NCI-H345 (cell line): ENCODE measurements at regions not wholly inside any gene's neighbourhood (a gene's known extent, or its start where the extent isn't known, plus 50 kb on each side); places are given as distances from the start of the nearest gene placed in this dataset.

Experiments used
- DNase-seq: peaks from one replicate; lab custom pipeline; 2025; lab: John Stamatoyannopoulos, UW

DNA sequence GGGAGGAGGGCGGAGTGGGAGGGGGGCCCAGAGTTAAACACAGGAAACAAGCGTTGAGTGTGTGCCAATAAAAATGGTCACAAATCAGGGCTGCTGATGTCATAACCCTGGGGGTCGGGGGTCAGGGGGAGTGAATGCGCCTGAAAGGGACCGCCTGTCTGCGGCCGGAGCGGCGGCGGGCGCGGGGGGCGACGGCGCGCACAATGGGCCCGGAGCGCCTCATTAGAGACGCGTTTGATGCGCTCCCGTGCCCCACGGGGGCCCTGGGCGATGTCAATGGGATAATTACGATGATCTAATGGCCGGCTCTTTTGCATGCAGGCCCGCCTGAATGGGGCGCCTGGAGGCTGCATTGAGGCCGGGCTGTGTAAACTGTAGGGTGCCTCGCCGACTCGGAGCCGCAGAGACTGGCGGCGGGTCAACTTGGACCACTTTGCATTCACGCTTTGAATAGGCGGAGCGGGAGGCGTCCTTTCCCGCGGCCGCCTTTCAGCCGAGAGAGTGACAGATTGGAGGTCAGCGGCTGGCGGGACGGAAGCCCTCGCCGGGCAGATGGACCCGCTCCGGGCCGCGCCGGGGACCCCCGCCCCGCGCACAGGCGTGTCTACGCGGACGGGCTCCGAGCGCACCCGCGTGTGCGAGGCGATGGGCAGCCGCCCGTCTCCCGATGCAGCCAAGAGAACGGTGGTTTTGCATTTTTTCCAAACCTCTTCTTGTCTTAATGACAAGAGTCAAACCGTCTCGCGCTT is 296.1 kb downstream of the TFAP2C start:
- peak; percentile 57 for DNase-seq

DNA sequence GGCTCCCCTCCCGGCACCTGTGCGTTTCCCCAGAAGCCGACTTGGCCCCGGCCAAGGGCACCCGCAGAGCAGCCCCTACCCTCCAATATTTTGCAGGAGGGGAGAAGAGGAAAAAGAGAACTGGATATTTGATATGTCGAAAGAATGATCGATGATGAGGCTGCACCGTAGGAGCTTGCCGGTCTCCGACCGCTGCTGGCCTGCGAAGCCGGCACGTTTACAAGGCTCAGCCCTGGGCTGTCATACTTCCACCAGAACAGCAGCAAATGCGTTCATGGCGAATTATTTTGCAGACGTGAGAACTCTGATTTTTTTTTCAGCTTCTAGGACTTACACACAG is 296.7 kb downstream of the TFAP2C start:
- DNase-seq = peak; percentile 42

DNA sequence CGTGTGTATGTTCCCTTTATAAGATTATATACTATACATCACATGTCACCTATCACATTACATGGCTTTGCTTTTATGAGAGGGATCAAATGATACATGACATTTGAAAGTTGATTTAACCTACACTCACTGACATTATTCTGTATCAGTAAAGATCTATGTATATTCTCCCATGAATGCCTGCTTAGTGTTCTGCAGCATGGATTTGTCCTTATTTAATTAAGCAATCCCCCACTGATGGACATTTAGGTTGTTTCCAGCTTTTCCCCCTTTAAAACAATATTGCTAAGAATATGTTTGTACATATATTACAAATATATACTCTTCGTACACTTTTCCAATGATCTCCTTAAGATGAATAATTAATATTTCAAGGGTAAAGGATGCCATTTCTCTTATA is 297.4 kb downstream of the TFAP2C start:
- no peak for DNase-seq

DNA sequence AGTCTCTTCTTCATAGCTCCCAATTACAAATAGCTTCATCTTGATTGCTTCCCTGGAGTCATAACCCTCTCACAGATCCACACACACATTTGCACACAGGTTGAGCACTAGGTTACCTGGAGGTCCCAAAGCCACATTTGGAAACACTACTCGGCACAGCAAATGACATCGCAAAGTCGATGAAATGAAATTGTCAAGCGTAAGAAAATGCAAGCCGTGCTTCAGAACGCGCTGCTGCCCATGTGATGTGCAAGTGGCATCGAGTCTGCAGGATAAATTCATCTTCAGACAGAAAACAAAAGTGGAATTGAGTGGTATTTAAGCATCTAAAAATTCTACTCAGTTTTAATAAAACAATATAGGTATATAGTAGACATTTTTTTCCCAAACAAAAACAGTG is 298.0 kb downstream of the TFAP2C start:
- no peak for DNase-seq

DNA sequence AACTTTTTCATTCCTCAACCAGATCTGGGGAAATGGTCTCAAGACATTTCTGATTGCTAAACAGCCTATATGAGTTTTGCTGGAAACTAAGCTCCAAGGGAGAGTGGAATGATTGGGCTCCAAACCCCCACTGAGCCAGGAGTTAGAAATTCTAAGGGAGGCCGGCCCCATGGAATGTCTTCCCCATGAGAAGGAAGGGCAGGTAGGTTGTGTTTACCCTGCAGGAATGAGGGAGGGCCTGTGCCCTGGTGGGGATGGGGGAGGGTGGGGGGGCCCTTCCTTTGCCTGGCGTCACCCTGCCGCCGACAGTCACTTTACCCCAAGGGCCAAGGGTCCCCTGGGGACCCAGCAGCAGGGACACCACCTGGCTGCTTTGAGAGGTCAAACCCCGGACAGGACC is 298.9 kb downstream of the TFAP2C start:
- DNase-seq = no peak

DNA sequence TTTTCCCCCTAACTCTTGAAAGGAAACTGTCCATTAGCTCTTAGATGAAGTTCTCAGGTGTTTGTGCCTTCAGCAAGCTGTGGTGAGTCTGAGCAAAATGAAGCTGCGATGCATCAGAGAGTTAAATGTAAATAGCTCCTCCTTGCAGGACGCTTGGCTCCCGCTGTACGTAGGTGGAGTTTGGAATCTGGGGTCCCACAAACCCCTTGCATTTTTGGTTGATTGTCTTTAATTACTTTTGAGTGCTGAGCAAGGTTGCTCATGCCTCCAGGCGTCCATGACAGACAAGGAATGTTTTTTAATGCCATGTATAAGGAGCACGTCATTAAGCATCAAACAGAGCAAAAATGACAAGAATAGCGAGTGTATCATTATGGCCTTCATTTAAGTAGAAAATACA is 300.5 kb downstream of the TFAP2C start:
- DNase-seq = no peak

DNA sequence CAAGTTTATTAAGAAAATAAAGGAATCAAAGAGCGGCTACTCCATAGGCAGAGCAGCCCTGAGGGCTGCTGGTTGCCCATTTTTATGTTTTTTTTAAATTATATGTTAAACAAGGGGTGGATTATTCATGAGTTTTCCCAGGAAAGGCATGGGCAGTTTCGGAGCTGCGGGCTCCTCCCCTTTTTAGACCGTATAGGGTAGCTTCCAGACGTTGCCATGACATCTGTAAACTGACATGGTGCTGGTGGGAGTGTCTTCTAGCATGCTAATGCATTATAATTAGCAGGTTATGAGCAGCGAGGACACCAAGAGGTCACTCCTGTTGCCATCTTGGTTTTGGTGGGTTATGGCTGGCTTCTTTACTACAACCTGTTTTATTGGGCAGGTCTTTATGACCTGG is 301.8 kb downstream of the TFAP2C start:
- no peak for DNase-seq

DNA sequence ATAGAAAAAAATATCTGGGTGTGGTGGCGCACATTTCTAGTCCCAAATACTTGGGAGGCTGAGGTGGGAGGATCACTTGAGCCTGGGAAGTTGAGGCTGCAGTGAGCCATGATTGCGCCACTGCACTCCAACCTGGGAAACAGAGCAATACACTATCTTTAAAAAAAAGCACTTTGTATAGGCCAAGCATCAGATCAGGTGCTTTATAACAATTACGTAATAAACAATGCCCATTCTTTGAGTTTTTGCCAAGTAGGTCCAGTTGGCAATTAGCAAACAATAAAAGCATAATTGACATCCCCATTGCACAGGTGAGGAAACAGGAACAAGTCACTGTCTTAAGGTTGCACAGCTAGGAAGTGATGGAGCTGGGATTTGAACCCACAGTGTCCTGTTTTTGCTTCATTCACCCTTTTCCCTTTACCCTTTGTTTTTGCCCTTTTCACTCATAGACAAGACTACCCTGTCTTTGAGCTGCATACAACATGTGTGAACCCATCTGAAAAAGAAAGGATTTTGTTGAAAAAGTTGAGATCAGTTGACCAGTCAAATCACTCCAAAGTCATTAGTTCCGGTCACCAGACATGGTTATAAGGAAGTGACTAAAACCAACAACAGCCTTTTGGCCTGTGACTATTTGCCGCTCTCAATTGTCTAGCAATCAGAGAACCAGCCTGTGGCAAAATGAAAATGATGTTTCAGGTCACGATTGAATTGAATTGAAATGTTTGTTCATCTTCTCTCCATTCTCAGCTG is 303.6 kb downstream of the TFAP2C start:
- DNase-seq = no peak

DNA sequence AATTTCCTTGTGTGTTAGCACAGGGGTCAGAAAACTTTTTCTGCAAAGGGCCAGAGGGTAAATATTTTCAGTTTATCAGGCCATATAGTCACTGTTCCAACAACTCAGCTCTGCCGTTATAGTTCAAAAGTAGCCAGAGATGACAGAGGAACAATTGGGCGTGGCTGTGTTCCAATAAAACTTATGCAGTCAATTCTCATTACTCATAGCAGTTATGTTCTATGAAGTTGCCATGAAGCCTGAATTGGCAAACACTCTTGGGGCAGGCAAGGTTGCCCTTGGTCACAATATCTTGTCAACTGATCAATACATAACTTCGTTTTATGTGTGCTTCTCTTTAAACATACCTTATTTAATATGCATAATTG is 304.2 kb downstream of the TFAP2C start:
- no peak for DNase-seq

DNA sequence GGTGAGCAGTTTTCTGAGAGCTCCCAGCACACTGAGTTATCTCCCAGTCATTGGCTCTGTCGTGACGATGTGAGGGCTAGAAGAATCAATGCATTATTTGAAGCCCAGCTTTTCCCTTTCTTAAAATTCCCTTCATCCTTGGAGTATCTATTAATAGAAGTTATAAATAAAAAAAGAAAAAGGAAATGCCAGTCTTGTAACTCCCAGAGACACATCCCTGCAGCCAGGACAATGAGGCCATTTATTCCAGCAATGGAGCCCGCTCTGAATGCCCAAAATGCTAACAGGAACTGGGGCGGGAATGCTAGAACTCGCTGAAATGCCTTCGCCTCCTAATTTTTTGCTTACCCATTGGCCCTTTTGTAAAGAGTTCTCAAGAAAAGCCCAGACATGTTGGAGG is 305.8 kb downstream of the TFAP2C start:
- DNase-seq = no peak

DNA sequence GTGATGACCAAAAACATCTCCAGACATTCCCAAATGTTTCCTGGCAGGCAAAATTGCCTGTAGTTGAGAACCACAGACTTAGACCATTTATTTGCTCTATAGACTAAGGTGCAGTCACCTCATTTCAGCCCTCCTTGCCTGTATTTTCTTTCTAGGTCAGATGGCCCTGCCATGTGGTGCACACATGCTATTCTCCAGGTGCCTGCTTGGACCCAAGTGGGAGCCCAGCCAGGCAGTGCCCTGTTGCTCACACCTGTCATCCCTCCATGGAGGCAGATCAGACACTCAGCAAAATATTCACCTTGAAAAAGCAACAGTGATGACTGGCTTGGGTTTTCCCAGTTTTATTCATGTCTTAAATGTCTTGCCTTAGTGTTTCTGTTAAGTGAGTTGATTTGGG is 311.4 kb downstream of the TFAP2C start:
- DNase-seq = no peak

DNA sequence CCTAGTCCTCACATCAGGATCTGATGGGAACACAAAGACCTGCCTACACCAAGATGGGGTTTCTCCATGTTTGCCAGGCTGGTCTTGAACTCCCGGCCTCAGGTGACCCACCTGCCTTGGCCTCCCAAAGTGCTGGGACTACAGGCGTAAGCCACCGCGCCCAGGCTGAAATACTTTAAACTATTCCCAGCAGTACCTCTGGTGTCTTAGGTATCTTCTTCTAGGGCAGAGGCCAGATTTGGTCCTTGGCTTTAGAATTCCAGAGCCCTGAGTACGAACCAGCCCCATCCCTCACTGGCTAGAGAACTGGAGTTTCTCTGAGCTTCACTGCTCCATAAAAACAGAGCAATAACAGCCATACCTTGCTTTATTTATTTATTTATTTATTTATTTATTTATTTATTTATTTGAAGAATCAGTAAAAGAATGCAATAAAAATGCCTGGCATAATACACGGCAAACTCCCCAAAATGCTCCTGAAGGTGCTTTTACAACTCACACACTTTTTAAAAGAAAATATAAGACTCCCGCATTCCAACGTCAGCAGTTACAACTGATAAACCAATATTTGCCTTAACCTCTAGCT is 312.1 kb downstream of the TFAP2C start:
- DNase-seq = no peak

DNA sequence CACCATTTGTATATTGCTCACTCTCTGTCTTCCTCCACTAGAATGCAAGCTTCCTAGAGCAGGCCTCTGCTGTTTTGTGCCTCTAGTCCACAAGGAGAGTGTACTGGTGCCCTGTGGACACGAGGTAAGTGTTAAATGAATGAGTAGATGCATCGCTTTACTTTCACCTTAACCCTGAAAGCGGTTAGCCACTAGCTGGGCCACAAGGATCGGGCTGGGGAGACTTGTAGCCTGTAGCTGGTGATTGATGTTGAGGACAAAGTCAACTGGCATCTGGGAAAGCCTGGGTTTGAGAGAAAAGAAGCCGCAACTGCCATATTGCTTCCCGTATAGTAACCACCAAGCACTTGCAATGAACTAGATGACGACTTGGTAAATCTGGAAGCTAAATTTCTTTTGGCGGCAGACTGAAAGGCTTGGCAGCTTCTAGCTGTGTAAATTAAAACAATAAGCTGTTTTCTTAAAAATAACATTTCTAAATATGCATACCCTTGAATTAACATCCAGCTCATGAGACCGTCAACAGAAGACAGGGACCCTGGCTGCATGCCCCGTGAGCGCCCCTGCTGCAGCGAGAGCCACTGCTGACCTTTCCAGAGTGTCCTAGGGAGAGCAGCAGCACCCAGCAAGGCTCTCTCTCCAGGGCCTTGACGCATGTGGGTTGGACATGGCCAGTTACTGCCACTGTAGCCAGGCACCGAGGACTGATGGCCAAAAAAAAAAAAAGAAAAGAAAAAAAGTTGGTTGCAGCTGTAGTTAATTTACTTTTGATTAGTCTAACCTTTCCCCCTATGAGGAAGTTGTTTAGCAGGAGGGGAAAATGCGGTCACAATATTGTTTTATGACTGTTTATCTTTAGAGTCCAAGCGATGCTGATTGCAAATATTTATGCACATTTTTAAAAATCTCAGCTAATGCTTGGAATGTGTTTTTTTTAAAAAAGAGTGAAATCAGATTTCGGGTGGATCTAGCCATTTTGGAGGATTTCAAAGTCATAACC is 315.1 kb downstream of the TFAP2C start:
- no peak for DNase-seq

DNA sequence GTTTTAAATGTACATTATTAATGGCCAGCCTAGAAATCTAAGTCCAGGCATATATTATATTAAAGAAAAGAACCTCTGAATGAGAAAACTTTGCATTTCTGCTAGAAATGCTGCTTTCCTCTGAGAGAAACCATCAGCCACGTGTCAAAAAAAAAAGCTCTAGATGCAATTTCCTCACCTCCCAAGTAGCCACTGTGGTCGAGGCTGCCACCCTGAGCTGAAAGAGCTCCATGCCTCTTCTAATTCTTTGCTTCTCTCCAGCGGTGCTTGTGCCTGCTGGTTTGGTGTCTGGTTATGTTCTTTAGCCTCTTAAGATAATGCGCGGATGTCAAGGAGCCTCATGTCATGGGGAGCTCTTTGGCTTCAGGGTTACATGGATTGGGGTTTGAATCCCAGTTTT is 316.0 kb downstream of the TFAP2C start:
- no peak for DNase-seq

DNA sequence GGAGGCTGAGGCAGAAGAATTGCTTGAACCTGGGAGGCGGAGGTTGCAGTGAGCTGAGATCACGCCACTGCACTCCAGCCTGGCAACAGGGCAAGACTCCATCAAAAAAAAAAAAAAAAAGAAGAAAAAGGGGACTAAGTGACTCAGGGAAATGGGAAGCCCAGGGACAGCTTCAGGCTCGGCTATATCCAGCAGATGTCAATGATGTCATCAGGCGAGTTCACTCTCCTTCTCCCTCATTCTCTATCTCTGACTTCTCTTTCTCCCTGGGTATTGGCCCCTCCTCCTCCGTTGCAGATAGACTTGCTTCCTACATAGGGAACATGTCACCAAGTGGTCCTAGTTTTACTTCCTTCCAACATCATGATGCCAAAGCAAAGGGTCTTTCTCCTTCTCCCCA is 316.8 kb downstream of the TFAP2C start:
- no peak for DNase-seq

DNA sequence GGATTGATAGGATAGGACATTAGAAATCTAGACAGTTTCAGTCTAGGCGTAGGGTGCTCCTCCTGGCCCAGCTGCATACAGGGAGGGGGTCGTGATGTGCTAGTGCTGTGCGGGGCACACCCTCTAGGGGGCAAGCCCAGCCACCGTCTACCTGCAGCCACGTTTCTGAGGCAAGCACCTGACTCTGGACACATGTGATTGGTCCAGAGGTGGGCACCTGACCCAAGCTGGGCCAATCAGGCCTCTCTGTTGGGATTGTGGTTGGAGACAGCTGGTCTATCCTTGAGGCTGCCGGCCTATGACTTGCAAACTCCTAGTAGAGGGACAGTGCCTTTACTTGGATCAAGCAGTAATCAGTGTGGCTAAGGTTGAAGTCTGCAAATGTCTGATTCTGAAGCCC is 317.1 kb downstream of the BMP7 start:
- no peak for DNase-seq

DNA sequence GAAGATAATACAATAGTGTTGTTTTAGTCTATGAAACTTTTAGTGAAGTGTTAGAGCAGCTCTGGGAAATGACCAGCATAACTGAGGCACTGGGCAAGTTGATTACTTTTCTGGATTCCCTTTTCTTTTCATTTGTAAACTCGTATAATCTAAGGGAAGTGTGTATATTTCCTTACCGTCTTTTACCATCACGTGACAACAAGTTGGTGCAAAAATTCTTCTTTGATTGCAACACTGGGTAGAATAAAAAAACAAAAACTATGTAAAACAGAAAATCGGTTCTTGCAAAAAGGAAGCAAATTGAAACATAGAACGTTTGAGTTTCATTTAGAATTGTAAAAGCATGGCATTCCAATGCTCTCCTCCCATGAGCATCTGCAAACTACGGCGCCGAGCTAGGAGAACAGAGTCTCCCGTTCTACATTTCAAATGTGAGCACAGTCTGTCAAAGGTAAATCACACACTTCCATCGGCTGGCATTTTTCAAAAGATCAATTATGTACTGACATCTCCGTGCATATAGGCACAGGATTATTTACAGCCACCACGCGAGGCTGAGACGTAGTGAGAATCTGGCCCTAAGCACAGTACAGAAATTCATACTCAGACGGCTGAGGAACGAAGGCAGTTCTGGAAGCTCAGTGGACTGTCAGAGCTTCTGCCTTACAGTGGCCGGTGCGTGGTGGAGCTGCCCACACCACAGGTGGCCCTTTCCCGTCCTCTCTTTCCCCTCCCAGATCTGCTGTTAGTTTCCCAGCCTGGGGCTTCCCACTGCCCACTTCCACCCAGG is 314.0 kb downstream of the BMP7 start:
- DNase-seq = no peak

DNA sequence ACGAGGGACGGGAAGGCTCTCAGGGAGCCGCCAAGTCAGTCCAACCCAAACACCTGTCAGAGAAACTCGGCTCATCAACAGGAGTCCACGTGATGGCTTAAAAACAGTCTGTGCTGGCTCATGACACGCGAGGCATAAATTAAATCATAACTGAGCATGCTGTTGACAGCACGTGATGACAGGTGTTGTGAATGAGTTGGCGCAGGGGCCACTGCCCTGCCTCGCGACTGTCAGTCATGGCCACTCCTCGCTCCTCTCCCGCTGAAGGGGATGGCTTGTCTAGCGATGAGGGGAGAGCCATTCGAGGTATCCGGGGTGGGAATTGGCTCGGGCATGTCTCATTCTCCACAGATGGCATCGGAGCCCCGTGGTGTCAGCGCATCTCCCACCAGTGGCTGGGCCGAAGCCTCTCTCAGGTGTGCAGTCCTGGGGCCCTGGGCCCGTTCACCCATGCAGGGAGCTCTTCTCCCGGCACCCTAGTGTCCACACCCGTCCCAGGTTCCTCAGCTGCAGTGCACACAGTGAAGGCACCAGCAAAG is 313.3 kb downstream of the BMP7 start:
- no peak for DNase-seq

DNA sequence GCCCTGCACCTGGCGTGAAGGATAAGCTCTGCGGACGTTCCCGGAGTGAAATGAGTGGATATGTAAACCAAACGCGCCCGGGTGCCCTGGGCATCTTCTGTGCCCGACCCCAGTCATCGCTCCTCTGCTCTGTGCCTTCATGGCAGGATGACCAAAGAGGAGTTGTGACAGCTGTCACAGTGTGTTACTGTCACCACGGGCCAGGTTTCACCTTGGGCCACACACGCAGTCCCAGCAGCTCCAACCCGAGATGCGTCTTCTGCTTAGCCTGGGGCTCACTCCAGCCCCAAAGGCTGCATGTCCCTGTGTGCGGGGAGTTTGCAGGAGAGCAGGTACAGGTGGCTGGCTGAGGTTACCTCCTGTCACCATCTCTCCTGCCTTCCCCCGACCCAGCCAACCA is 311.6 kb downstream of the BMP7 start:
- no peak for DNase-seq

DNA sequence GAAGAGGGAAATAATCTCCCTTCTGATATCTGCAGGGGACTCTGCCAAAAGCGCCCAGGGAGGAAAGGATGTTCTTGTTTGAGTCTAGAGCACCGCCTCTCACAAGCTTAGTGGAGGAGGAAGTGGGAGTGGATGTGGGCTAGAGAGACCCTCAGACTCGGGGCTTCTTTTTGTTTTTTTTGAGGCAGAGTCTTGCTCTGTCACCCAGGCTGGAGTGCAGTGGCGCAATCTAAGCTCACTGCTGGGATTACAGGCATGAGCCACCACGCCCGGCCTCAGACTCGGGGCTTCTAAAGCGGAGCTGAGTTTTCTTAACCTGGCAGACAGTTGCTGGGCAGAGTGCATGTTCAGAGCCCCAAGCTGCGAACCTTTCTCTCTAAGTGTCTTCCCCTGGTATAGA is 310.8 kb downstream of the BMP7 start:
- DNase-seq = no peak

DNA sequence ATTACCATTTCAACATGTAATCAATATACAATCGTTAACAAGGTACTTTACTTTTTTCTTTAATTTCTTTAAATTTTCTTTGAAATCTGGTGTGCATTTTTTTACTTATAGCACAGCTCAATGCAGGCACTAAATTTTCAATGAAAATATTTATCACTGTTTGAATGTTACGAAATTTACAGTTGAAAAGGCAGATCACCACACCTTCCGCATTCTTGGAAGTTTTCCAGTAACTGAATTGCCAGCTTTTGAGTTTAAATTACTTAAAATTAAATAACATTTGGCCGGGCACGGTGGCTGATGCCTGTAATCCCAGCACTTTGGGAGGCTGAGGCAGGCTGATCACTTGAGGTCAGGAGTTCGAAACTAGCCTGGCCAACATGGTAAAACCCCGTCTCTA is 309.9 kb downstream of the BMP7 start:
- no peak for DNase-seq
